ENCODE measurements at regions not wholly inside any gene's neighbourhood (a gene's known extent, or its start where the extent isn't known, plus 50 kb on each side); places are given as distances from the start of the nearest gene placed in this dataset.

DNA sequence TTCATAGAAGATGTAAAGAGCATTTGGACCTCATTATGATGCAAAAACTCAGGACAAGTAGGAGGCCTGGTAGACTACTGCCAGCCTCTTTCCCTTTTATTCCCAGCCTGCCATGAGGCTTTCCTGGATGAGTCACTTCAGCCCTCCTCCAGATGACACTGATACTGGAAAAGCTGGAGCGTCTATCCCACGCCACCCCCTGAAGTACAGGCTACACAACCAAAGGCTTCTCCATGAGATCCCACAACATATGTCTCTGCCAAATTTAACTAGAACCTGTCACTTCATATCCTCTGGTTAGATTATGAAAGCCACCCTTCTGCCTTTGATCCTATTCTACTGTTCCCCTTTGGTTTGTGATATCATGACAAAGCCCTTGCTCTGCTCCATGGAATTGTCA is 56.1 kb upstream of the CPNE4 start:
- TF ChIP-seq ELF4 (CRISPR knock-in tag; IDR thresholded peaks at IDR 0.05; ENCODE audit: borderline replicate concordance), result no peak
- no peak for TF ChIP-seq ZNF263 (CRISPR knock-in tag; IDR thresholded peaks at IDR 0.05)
- TF ChIP-seq ZNF792 (CRISPR knock-in tag; IDR thresholded peaks at IDR 0.05), result no peak
- no peak for TF ChIP-seq PHF5A (CRISPR knock-in tag; IDR thresholded peaks at IDR 0.05; ENCODE audit: low read depth, unreplicated experiment)
- TF ChIP-seq FOXC1 (CRISPR knock-in tag; IDR thresholded peaks at IDR 0.05; ENCODE audit: borderline replicate concordance), result no peak
- no peak for TF ChIP-seq MAFF (IDR thresholded peaks at IDR 0.05; ENCODE audit: low read depth, low read length)
- TF ChIP-seq, protein P1, sequence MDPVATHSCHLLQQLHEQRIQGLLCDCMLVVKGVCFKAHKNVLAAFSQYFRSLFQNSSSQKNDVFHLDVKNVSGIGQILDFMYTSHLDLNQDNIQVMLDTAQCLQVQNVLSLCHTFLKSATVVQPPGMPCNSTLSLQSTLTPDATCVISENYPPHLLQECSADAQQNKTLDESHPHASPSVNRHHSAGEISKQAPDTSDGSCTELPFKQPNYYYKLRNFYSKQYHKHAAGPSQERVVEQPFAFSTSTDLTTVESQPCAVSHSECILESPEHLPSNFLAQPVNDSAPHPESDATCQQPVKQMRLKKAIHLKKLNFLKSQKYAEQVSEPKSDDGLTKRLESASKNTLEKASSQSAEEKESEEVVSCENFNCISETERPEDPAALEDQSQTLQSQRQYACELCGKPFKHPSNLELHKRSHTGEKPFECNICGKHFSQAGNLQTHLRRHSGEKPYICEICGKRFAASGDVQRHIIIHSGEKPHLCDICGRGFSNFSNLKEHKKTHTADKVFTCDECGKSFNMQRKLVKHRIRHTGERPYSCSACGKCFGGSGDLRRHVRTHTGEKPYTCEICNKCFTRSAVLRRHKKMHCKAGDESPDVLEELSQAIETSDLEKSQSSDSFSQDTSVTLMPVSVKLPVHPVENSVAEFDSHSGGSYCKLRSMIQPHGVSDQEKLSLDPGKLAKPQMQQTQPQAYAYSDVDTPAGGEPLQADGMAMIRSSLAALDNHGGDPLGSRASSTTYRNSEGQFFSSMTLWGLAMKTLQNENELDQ (CRISPR knock-in tag; IDR thresholded peaks at IDR 0.05; ENCODE audit: borderline replicate concordance), result no peak
- TF ChIP-seq, protein P2, sequence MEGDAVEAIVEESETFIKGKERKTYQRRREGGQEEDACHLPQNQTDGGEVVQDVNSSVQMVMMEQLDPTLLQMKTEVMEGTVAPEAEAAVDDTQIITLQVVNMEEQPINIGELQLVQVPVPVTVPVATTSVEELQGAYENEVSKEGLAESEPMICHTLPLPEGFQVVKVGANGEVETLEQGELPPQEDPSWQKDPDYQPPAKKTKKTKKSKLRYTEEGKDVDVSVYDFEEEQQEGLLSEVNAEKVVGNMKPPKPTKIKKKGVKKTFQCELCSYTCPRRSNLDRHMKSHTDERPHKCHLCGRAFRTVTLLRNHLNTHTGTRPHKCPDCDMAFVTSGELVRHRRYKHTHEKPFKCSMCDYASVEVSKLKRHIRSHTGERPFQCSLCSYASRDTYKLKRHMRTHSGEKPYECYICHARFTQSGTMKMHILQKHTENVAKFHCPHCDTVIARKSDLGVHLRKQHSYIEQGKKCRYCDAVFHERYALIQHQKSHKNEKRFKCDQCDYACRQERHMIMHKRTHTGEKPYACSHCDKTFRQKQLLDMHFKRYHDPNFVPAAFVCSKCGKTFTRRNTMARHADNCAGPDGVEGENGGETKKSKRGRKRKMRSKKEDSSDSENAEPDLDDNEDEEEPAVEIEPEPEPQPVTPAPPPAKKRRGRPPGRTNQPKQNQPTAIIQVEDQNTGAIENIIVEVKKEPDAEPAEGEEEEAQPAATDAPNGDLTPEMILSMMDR (CRISPR knock-in tag; IDR thresholded peaks at IDR 0.05), result no peak

Data from HepG2 (cell line).